NCI-H2227 (cell line): ENCODE measurements at regions not wholly inside any gene's neighbourhood (a gene's known extent, or its start where the extent isn't known, plus 50 kb on each side); places are given as distances from the start of the nearest gene placed in this dataset.

Experiments used
- DNase-seq: peaks from one replicate; lab custom pipeline; 2025; ENCODE audit not compliant: unreplicated experiment; lab: John Stamatoyannopoulos, UW

DNA sequence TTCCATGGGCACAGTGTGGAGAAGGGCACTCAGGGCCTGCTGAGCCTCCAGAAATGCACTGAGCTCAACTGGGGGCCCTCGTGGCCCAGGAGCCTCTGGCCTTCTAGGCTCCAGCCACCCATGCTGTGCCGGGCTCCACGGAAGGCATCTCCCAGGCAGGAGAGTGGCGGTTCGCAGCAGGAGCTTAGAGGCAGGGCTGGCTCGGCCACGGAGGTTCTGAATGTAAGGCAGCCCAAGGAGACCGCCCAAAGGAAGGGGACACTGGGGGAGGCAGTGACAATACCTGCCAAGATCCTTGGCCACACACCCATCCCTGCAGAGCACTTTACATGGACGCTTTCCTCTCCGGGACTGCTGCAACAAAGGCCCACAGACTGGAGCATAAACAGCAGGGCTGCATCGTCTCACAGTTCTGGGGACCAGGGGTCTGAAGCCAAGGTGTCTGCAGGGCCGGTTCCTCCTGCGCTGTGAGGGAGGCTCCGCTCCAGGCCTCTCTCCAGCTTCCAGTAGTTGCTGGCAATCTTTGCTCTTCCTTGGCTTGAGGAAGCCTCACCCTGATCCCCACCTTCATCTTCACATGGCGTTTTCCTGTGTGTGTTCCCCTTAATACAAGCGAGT, 128.2 kb upstream of the CDH4 start:
- DNase-seq = no peak

DNA sequence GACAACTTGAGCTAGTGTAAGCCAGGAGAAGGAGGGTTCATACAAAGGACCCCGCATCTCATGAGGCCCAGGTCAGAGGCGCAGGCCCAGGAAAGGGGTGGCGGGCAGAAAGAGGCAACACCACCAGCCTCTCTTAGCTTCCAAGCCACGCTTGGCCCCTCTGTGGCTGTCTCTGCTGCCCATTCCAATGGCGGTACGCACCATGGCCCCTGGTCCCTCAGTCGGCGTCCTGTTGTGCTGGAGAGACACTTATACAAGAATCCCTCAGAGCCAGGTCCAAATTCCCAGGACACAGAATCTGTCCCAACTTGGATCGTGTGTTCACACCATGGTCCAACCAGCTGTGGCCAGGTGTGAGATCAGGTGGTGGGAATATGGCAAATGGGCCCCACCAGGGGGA, 127.0 kb upstream of the CDH4 start:
- no peak for DNase-seq

DNA sequence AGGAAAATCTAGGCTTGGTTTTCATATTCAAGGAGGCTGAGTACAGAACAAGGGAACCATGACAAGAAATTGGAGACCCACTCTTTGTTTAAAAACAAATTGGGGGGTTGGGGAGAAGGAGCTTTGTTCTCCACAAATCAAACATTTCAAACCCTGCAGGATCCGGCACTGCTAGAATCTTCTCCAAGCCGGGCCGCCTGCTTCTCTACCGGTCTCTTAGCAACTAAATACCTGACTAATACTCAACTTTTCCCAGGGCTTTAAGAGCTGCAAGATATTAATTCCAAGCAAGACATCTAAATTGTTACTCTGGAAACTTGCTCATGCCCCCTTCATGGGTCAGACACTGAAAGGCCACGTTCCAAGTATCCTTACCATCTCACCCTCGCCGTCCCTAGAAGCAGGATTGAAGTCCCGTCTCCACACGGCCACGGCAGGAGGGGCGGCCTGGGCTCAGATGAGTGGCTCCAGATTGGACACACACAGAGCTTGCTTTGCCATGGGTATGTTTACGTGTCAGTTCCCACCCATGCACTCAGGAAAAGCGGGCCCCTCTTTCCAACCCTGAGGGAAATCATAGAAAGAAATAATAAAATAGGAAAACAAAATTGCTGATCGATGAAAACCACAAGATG, 126.4 kb upstream of the CDH4 start:
- DNase-seq = no peak

DNA sequence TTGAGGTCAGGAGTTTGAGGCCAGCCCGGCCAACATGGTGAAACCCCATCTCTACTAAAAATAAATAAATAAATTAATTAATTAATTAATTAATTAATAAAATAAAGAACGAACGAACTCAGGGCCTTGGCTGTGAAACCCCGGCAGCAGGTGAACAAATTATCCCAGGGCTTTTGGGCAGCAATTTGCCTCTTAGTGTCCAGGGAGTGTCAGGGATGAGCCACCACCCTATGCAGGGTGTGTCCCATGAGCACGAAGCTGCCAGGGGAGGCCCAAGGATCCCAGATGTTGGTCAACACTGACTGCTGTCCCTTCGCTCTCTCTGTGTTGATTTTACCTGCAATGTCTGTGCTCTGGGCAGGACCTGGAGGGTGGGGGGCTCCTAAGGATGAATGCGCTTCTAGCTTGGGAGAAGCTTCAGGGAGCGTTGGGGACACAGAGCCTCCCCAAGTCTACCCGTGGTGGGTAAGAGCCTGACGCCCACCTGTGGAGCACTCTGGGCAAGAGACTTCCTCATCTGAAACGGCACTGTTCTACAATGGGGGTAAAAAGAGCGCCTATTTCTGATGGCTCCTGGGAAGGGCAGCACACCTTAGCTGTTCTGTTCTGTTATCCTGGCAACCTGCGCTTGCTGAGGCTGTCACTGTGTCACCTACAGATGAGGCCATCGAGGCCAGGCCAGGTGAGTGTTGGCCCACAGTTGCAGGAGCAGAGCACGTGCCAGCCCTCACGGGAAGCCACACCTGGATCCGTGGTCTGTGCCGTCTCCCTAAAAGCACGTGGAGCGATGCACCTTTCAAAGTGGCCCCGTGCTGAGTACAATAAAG, 125.5 kb upstream of the CDH4 start:
- no peak for DNase-seq

DNA sequence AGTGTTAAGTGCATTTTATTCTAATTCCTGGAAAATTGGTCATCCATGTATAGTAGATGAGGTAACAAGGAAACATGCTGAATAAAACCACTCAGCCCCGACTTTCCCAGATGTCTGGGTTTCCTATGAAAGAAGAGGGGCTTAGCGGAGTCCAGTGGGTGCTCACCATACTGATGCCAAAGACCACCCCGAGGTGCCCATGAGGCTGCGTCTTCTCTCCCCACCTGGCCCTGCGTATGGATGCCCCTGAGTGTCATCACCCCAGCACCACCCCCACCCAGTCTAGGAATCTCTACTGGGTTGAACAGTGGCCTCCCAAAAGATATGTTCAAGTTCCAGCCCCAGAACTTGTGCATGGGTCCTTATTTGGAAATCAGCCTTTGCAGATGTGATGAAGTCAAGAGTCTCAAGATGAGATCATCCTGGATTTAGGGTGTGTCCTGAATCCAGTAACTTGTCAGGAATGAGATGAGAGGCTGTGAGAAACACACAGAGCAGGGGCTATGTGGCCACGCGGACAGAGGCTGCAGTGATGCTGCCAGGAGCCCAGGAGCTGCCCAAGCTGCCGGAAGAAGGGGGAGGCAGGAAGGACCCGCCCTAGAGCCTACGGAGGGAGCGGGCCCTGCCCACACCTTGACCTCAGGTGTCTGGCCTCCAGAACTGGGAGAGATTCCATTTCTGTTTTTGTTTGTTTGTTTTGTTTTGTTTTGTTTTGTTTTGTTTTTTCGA, 124.6 kb upstream of the CDH4 start:
- DNase-seq = no peak

DNA sequence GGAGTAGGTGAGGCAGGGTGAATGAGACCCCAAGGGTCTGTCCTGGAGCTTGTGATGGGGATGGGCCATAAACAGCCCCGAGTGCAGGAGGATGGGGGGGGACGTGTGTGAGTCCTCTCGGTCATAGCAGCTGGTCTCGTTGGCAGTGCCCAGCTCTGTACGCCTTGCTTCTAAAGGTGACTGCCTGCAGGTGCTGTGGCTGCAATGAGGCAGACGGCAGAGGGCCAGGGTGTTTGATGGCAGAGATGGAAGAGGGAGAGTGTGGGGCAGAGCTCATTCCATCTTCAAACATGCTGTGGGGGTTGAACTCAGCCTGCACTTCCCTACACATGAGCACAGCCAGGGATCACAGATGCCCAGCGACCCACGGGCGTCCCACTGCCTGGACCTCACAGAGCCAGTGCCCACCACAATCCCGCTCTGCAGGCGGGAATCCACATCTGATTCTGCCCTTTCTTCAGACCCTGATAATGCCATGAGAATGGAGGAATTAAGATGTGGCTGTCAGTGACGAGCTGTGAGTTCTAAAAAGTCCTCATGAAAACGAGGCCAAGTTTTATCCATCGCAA, 123.3 kb upstream of the CDH4 start:
- DNase-seq = no peak

DNA sequence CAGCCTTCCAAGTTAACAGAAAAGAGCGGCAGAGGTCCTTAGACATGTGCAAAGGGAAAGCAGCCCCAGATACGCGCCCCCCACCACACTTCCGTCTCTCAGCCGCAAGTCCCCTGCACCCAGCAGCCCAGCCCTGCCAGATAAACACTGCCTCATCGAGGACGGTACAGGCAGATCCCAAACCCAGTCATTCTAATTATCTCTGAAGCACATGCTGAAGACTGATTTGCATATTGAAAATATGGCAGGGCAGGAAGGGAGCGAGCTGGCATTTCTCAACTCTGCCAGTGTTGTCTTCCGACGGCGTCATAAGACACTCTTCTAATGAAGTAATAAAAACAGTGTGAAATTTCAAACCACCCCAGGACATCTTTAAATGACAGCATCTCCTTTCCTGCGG, 122.8 kb upstream of the CDH4 start:
- no peak for DNase-seq

DNA sequence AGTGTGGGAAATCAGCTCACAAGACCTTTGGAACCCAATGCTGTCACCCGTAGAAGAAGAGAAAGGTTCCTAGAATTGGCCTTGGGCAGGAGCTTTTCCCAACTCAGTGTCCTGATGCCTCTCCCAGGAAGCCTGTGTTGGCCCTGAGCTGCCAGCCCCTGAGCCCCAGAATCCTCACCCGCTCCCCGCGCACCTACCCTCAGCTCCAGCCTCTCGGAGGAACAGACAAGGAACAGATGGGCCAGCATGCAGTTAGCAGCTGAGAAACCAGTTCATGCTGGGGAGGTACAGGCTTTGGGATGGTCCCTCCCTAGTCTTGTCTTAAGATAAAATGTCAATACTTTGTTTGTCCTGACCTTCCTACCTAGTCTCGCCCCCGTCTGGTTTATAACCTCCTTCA, 121.9 kb upstream of the CDH4 start:
- DNase-seq = no peak

DNA sequence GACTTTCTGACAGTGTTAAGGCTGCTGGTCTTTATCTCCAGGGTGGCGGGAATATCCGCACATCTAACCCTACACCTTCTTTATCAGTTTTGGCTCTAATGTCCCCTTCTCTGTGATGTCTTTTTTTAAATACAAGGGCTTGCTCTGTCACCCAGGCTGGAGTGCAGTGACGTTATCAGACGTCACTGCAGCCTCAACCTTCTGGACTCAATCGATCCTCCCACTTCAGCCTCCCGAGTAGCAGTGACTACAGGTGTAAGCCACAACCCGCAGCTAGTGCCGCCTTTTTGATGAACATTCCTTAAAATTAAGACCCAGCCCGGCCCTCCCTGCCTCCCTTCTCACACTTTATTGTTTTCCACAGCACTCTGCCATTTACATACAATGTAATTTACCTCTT, 120.1 kb upstream of the CDH4 start:
- DNase-seq = no peak

DNA sequence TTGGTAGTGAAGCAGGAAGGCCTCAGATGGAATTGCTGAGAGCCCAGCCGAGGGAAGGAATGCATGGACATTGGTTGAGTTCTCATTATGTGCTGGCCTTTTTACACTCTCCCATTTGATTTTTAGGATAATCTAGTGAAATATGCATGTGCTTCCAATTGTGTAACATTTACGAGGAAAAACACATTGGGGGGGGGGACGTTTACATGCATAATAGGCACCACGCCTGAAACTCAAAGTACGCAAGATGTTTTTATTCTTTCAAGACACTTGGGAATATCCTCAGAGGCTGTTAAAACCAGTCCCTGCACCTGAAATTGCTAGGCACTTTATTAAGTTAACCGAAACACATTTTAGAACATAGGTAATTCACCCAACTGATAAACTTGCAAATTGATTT, 118.5 kb upstream of the CDH4 start:
- no peak for DNase-seq

DNA sequence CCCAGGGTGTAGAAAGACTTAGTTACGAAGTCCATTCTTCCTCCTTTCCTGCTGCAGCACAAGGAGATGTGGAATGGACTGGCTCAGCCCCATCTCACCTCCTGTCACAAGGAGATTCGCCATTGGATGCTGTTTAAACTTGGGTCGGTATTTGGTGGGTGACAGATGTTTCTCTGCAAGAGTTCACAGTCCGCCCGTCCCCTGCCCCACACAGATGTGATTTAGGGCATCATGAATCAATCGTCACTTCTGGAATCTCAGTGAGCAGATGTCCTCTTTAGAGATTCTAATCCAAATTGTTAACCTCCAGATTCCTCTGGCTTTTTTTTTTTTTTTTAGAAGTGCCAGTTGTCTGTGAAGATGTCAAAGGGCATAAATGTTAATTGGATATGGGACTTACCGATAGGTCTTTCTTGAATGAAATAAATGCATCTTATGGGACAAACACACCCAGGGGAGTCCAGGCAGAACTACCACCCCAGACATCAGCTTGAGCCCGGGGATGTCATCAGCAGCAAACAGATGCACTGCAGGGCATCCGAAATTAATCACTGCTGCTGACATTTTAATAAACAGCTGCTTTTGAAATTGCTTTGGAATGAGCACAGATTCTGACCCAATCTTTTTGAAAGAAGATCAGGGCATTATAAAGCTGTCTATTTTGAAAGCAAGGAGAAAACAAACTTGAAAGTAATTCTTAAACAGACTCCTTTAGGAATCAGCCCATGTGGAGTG, 117.6 kb upstream of the CDH4 start:
- DNase-seq = no peak

DNA sequence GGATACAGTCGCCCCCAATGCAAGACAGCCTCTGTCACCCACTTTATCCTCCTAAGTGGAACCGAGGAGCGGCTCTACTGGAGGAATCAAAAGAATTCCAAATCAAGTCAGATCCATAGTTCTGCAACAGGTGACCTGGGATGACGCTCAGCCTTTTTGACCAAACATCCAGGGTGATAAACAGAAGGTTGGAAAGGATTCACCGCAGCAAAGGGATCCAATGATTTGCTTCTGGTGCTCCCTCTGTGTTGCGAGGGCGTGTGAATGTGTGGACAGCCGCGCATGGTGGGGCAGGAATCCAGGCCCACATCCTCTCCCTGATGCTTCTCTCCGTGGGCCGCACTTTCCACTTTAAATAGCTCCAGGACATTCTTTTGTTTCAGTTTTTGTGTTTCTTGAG, 116.8 kb upstream of the CDH4 start:
- no peak for DNase-seq

DNA sequence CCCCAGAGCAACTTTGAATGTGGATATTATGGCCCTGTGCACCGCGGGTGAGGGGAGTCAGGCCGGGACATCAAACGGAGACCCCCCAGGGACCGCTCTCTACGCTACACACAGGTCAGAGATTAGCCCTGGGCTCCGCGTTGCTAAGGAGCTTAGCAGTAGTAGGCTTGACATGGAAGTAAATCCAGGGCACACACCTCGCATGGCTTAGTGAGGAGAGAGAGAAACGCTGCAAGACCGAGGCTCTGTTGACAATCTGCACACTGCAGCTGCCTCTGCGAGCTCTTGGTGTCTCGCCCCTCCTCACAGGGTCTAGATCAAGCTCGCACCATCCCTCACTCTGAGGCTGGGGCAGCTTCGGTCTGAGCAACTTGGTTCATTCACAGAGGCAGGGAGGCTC, 116.1 kb upstream of the CDH4 start:
- DNase-seq = peak; percentile 13

DNA sequence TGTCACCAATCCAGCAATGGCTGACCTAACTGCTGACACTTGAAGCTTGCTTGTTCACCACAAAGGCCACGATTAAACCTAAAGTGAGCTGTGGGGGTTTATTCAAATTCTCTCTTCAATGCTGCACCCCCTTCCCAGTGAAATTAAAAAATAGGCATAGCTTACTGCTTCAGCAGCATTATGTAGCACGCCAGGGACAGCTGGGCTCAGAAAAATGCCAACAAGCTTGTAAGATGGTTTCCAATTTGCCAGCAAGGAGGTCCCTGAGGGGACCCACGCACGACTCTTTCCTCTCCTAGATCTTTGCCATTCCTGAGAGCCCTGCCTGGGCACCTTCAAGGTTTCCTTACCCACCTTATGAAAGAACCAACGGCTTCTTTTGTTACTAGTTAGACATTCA, 113.5 kb upstream of the CDH4 start:
- DNase-seq = no peak

DNA sequence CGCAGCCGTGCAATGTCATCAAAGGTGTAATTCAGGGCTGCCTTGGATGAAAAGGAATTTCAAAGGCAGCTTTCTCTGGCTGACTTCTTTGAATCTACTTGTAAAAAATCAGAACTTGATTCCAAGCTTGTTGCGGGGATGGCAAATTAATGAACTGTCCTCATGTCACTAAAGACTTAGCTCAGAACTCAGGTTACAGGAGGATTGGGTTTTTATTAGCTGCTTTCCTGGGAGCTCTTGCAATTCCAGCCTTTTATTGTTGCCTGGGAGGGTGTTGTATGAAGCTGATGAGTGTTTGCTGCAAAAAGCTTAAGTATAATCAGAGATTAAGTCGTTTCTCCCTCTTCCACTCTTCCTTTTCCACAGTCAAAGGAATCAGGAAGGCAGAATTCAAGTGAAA, 113.0 kb upstream of the CDH4 start:
- DNase-seq = no peak

DNA sequence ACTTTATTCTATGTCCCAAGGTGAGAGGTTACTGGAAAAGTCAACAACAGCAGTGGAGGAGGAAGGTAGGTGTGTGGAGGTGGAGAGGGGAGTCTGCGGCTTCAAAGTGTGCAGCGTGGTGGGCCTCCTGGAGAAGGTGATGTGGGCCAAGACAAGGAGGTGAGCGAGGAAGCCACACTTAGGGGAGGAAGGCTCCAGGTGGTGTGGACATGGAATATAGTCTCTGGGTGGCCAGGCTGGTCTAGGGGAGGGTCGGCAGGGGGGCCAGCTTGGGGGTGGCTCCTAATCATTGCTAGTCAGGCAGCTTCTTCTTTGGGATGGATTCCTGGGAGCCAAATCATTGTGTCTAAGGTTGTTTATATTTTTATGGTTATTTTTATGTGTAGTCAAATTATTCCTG, 111.5 kb upstream of the CDH4 start:
- DNase-seq = no peak

DNA sequence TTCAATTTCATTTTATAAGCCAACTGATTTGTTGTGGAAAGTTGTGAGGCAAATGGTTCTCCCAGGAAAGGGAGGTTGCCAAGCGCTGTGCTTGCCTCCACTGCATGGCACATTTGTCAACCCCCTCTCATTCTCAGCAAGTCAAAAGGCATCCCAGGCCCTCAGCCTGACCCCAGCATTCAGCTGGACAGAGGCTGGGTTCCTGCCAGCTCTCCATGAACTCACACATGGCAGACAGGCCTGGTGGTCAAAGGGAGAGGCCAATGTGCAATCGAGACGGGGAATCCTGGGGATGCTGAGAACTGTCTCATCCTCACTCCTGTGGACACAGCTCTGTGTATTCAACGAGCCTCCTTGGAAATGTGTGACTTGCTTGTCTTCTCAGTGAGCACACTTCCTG, 106.0 kb upstream of the CDH4 start:
- DNase-seq = no peak

DNA sequence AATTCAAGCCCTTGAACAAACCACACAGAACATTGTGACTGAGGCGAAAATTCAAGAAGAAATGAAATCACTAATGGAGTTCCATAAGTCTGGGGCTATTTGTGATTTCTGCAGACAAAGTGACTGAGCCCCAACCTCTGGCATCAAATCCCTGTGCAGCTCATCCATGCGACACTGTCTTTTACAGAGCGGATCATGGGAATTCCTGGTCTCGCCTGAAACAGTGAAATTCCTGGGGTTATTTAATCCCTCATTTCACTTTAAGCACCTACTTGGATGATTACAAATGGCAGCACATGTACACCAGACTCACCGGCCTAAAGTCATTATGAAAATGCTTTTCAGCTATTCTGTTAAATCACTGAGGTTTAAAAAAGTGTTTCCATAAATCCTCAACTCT, 102.4 kb upstream of the CDH4 start:
- DNase-seq = no peak

DNA sequence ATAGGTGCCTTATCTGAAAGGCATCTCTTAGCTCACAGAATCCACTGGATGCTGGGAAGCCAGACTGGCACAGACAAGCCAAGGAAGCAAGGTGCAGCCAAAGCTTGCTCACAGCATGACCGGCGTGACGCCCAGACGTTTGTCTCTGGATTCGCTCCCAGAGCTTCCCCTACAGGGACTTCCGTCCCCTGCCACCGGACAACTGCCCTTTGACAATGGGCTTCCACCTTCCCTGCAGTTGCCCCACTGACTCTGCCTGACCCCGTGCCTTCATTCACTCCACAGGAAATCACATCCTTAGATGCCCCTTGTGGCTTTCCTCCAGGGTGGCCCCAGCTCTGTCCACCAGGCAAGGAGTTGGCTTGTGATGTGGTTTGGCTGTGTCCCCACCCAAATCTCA, 94.8 kb upstream of the CDH4 start:
- no peak for DNase-seq

DNA sequence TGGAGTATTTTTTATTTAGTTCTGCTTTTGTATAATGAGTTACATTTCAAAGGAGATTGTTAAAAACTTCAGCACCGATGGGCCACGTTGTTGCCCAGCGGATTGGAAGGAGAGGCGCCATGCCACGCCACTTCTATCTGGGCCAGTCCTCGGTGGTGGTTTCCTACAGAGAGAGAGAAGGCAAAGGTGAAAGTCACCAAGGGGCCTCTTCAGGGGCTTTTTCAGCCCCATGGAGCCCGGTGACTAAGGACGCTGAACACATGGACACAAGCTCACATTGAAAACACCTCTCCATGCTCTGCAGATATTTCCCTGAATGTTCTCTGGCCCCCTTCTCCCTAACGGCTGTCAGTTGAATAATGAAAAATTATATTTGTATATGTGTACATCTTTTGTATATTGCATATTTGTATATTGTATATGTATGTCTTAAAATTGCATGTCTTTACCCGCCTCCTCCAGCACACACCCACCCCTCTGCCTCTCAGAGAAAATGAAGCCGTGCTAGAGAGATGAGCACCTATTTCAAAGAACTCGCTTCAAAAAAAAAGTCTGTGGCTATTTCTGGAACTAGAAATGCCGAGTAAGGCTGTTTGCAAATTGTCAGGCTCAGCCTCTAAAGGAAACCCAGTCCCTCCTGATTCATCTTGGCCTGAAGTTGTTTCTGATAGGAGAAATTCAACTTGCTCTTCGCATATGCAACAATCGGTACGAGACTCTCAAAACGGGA, 91.9 kb upstream of the CDH4 start:
- DNase-seq = no peak
